ENCODE measurements at regions not wholly inside any gene's neighbourhood (a gene's known extent, or its start where the extent isn't known, plus 50 kb on each side); places are given as distances from the start of the nearest gene placed in this dataset.

DNA sequence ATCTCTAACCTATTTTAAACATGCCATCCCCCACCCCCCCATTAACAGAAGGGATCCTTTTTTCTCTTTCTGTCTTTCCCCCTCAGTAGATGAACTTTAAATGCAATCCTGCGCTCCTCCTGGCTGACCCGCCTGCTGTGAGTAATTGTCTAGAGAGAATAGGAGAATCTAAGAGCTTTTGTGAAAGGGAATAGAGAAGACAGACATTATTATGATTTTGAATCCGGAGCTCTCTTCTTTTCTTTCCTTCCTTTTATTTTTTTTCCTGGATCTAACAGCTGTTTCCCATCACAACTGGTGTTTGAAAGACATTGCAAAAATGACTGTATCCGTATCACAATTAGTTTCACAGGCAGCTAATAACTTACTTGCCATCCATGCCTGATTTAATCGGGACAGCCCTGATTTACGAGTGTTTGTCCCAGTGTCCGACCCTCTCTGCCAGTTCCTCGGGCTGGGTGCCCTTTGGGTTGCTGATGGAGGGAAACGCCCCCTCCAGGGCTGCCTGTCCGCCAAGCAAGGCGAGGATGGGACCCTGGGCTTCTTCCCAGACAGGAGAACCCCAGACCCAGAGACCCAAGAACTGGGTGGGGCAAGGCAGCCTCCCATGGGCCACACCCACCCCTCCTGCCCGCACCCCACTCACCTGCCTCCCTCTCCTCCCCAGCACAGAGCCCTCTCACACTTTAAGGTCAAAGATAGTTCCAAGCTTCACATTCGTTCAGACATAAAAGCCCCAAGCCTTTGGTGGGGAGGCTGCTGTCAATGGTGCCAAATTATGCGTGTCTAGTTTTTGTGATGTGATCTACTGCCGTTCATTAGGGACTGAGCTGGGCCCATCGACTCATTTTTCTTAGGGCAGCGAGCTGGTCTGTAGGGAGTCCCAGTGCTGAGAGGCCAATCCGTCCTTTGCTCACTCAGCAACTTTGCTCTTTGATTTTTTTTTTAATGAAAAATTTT lies 231.7 kb downstream of the ZNF516 start:
- no peaks in the 10 kb centered on the region for H3K27me3 ChIP-seq (ENCODE audit: control insufficient read depth, insufficient read depth, low read length)
- H3K9me3 ChIP-seq (ENCODE audit: control insufficient read depth, low read length): no peaks in the 10 kb centered on the region
- no peaks in the 10 kb centered on the region for H3K36me3 ChIP-seq (ENCODE audit: control insufficient read depth, insufficient read depth, low read length)
- no peak overlapping the region for H3K4me2 ChIP-seq (ENCODE audit: low read length)
- no peaks in the 10 kb centered on the region for H3K4me1 ChIP-seq
- no peak overlapping the region for H3K9ac ChIP-seq
- H2AFZ ChIP-seq: no peak overlapping the region
- no peak for TF ChIP-seq CTCF (IDR thresholded peaks at IDR 0.05)
- H3K79me2 ChIP-seq: no peaks in the 10 kb centered on the region
- no peak overlapping the region for H3K27ac ChIP-seq
- no peak overlapping the region for H3K4me3 ChIP-seq (ENCODE audit: low read depth, low read length)

GRCh38 chr18:76260941-76261472 lies 234.0 kb downstream of the ZNF516 start:
- Histone ChIP-seq H3K36me3 (ENCODE audit: control insufficient read depth, insufficient read depth, low read length) (no peaks in the 10 kb centered on the region), H3K27me3 (ENCODE audit: control insufficient read depth, insufficient read depth, low read length) (no peaks in the 10 kb centered on the region), H2AFZ (no peak overlapping the region), H3K27ac (no peak overlapping the region), H3K4me3 (ENCODE audit: low read depth, low read length) (no peak overlapping the region), H3K4me1 (no peaks in the 10 kb centered on the region), H3K9me3 (ENCODE audit: control insufficient read depth, low read length) (no peaks in the 10 kb centered on the region), H3K9ac (no peak overlapping the region), H3K79me2 (no peaks in the 10 kb centered on the region), H3K4me2 (ENCODE audit: low read length) (no peak overlapping the region)
- TF ChIP-seq CTCF (IDR thresholded peaks at IDR 0.05): no peak

- Histone ChIP-seq H3K27me3 (ENCODE audit: control insufficient read depth, insufficient read depth, low read length) (no peaks in the 10 kb centered on the region), H3K9me3 (ENCODE audit: control insufficient read depth, low read length) (no peaks in the 10 kb centered on the region), H3K4me2 (ENCODE audit: low read length) (no peak overlapping the region), H3K27ac (no peak overlapping the region), H3K36me3 (ENCODE audit: control insufficient read depth, insufficient read depth, low read length) (no peaks in the 10 kb centered on the region), H3K4me1 (no peaks in the 10 kb centered on the region), H2AFZ (no peak overlapping the region), H3K9ac (no peak overlapping the region), H3K4me3 (ENCODE audit: low read depth, low read length) (no peak overlapping the region), H3K79me2 (no peaks in the 10 kb centered on the region)
- no peak for TF ChIP-seq CTCF (IDR thresholded peaks at IDR 0.05)
Measured at GRCh38 chr18:76259711-76260110, 235.3 kb downstream of the ZNF516 start.

GRCh38 chr18:76259096-76259495 lies 235.9 kb downstream of the ZNF516 start:
- no peak overlapping the region for H3K4me2 ChIP-seq (ENCODE audit: low read length)
- no peaks in the 10 kb centered on the region for H3K36me3 ChIP-seq (ENCODE audit: control insufficient read depth, insufficient read depth, low read length)
- no peaks in the 10 kb centered on the region for H3K9me3 ChIP-seq (ENCODE audit: control insufficient read depth, low read length)
- no peaks in the 10 kb centered on the region for H3K27me3 ChIP-seq (ENCODE audit: control insufficient read depth, insufficient read depth, low read length)
- no peak overlapping the region for H2AFZ ChIP-seq
- no peak overlapping the region for H3K9ac ChIP-seq
- H3K27ac ChIP-seq: no peak overlapping the region
- H3K4me3 ChIP-seq (ENCODE audit: low read depth, low read length): no peak overlapping the region
- H3K79me2 ChIP-seq: no peaks in the 10 kb centered on the region
- H3K4me1 ChIP-seq: no peaks in the 10 kb centered on the region
- no peak for TF ChIP-seq CTCF (IDR thresholded peaks at IDR 0.05)
